Gastrocnemius medialis (tissue), 4 donors: ENCODE measurements at regions not wholly inside any gene's neighbourhood (a gene's known extent, or its start where the extent isn't known, plus 50 kb on each side); places are given as distances from the start of the nearest gene placed in this dataset.

Experiments
- POLR2A ChIP-seq, 2 donors: fragments of 450-650 bp; IDR thresholded peaks; one replicate each; pipeline ENCODE4 v1.6.1; 2017; ENCODE audit warnings: antibody characterized with exemption in 2 of 2, mild to moderate bottlenecking in 2 of 2, moderate library complexity in 2 of 2
- TF ChIP-seq, protein P1 (sequence below), 5 experiments: fragments of 450-650 bp in 3 of 5; fragments of 200-600 bp in 2 of 5; sonication (generic) in 2 of 5; IDR thresholded peaks in 4 of 5; conservative IDR thresholded peaks in 1 of 5; 1 replicate in 4 of 5; 2 replicates in 1 of 5; pipeline ENCODE4 v1.5.1; 2016 to 2019; ENCODE audit warnings: antibody characterized with exemption in 5 of 5, mild to moderate bottlenecking in 3 of 5, moderate library complexity in 3 of 5

- TF ChIP-seq, protein P1, sequence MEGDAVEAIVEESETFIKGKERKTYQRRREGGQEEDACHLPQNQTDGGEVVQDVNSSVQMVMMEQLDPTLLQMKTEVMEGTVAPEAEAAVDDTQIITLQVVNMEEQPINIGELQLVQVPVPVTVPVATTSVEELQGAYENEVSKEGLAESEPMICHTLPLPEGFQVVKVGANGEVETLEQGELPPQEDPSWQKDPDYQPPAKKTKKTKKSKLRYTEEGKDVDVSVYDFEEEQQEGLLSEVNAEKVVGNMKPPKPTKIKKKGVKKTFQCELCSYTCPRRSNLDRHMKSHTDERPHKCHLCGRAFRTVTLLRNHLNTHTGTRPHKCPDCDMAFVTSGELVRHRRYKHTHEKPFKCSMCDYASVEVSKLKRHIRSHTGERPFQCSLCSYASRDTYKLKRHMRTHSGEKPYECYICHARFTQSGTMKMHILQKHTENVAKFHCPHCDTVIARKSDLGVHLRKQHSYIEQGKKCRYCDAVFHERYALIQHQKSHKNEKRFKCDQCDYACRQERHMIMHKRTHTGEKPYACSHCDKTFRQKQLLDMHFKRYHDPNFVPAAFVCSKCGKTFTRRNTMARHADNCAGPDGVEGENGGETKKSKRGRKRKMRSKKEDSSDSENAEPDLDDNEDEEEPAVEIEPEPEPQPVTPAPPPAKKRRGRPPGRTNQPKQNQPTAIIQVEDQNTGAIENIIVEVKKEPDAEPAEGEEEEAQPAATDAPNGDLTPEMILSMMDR (IDR thresholded peaks at IDR 0.05 in 4 of 5, conservative IDR thresholded peaks at IDR 0.05 in 1 of 5): no peak
- no peak for TF ChIP-seq POLR2A (IDR thresholded peaks at IDR 0.05)
Observed at GRCh38 chr16:80198311-80199299, 342.2 kb upstream of the DYNLRB2 start.
